Astrocyte (in vitro differentiated cells and primary cell): ENCODE measurements at regions not wholly inside any gene's neighbourhood (a gene's known extent, or its start where the extent isn't known, plus 50 kb on each side); places are given as distances from the start of the nearest gene placed in this dataset.

Source experiments
- DNase-seq: peaks from one replicate; pipeline ENCODE4 v3.0.0-alpha.2; 2010; ENCODE audit warnings: low read depth
- FAIRE-seq: peaks from 2 replicates; lab custom pipeline; 2011; peaks lifted over from hg19 to GRCh38; lab: Jason Lieb, UNC
- H2AFZ ChIP-seq: 2 replicates; pipeline ENCODE4 v1.6.0; 2012; ENCODE audit warnings: low read depth, low read length, inconsistent platforms
- H3K27ac ChIP-seq: 2 replicates; pipeline ENCODE4 v1.5.1; 2011; ENCODE audit warnings: low read depth, low read length, inconsistent platforms
- H3K27me3 ChIP-seq: 2 replicates; pipeline ENCODE4 v1.6.0; 2011; ENCODE audit warnings: low read length, inconsistent platforms; ENCODE audit not compliant: insufficient read depth
- H3K36me3 ChIP-seq: 2 replicates; pipeline ENCODE4 v1.5.1; 2011; ENCODE audit warnings: low read length, inconsistent platforms; ENCODE audit not compliant: insufficient read depth
- H3K4me1 ChIP-seq: 2 replicates; pipeline ENCODE4 v1.5.1; 2011; ENCODE audit warnings: low read length, inconsistent platforms; ENCODE audit not compliant: insufficient read depth
- H3K4me2 ChIP-seq: 2 replicates; pipeline ENCODE4 v1.6.0; 2012; ENCODE audit warnings: low read length, inconsistent platforms
- H3K4me3 ChIP-seq: 2 replicates; pipeline ENCODE4 v1.5.1; 2011; ENCODE audit warnings: low read depth, mild to moderate bottlenecking, low read length, inconsistent platforms; ENCODE audit not compliant: insufficient read depth
- H3K79me2 ChIP-seq: 2 replicates; pipeline ENCODE4 v1.6.0; 2012; ENCODE audit warnings: mild to moderate bottlenecking, low read length, inconsistent platforms; ENCODE audit not compliant: insufficient read depth
- H3K9ac ChIP-seq: 2 replicates; pipeline ENCODE4 v1.6.0; 2012; ENCODE audit warnings: mild to moderate bottlenecking, low read length, inconsistent platforms
- H3K9me3 ChIP-seq: 2 replicates; pipeline ENCODE4 v1.5.1; 2012; ENCODE audit warnings: low read depth, mild to moderate bottlenecking, low read length, inconsistent platforms; ENCODE audit not compliant: insufficient read depth
- H4K20me1 ChIP-seq: 2 replicates; pipeline ENCODE4 v1.6.0; 2012; ENCODE audit warnings: low read length, inconsistent platforms; ENCODE audit not compliant: insufficient read depth
- H3K27ac Mint-ChIP-seq: one replicate; pipeline ENCODE4 v1.8.0; 2021; ENCODE audit warnings: mild to moderate bottlenecking, mixed read lengths; ENCODE audit not compliant: unreplicated experiment
- H3K27me3 Mint-ChIP-seq: one replicate; pipeline ENCODE4 v1.8.0; 2021; ENCODE audit warnings: low read depth, mixed read lengths; ENCODE audit not compliant: unreplicated experiment
- H3K36me3 Mint-ChIP-seq: one replicate; pipeline ENCODE4 v1.8.0; 2021; ENCODE audit warnings: low read depth, mixed read lengths; ENCODE audit not compliant: unreplicated experiment
- H3K4me1 Mint-ChIP-seq: one replicate; pipeline ENCODE4 v1.8.0; 2021; ENCODE audit warnings: low read depth, mixed read lengths; ENCODE audit not compliant: unreplicated experiment
- H3K4me3 Mint-ChIP-seq: one replicate; pipeline ENCODE4 v1.8.0; 2021; ENCODE audit warnings: mild to moderate bottlenecking, moderate library complexity, mixed read lengths; ENCODE audit not compliant: unreplicated experiment
- H3K9me3 Mint-ChIP-seq: one replicate; pipeline ENCODE4 v1.8.0; 2021; ENCODE audit warnings: mild to moderate bottlenecking, mixed read lengths; ENCODE audit not compliant: unreplicated experiment
- EZH2 ChIP-seq: IDR thresholded peaks from 2 replicates; pipeline ENCODE4 v1.6.1; 2012; ENCODE audit warnings: mild to moderate bottlenecking, low read length, inconsistent platforms; ENCODE audit not compliant: insufficient read depth
- TF ChIP-seq, protein P1 (sequence below): IDR thresholded peaks from 2 replicates; pipeline ENCODE4 v1.5.1; 2011; ENCODE audit warnings: low read depth, mild to moderate bottlenecking, inconsistent platforms, low read length, moderate library complexity; ENCODE audit not compliant: insufficient read depth

DNA sequence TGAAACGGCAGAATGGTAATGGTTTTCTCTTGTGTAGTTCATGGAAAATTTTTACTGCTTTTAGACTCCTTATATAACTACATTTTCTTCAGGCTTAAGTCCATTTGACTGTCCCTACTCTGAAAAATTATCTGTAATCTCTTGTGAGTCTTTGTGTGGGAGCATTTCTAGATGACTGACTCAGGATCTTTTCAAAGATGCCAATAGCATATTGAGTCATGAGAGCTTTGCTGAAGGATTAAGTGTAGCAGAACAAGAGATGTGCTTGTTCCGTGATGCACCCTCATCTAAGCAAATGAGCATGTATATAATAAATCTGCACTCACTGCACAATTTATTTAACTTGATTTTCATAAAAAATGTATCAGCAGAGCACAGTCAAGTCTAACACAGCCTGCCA is 298.7 kb upstream of the CDH6 start:
- no peaks in the 10 kb centered on the region for H3K9me3 ChIP-seq
- Mint-ChIP-seq H3K4me1 (peaks cover 11% of the 10 kb centered on the region), H3K9me3 (no peaks in the 10 kb centered on the region), H3K27ac (peak overlapping the region; percentile 85), H3K27me3 (no peaks in the 10 kb centered on the region), H3K36me3 (no peaks in the 10 kb centered on the region), H3K4me3 (no peak overlapping the region)
- H3K4me2 ChIP-seq: no peak overlapping the region
- H3K4me3 ChIP-seq: no peak overlapping the region
- no peak overlapping the region for H2AFZ ChIP-seq
- H3K36me3 ChIP-seq: no peaks in the 10 kb centered on the region
- H3K27ac ChIP-seq: no peak overlapping the region
- no peaks in the 10 kb centered on the region for H3K4me1 ChIP-seq
- H3K9ac ChIP-seq: no peak overlapping the region
- DNase-seq (peak; percentile 70), FAIRE-seq (no peak)
- no peaks in the 10 kb centered on the region for H3K79me2 ChIP-seq
- TF ChIP-seq EZH2: no peak
- TF ChIP-seq, protein P1, sequence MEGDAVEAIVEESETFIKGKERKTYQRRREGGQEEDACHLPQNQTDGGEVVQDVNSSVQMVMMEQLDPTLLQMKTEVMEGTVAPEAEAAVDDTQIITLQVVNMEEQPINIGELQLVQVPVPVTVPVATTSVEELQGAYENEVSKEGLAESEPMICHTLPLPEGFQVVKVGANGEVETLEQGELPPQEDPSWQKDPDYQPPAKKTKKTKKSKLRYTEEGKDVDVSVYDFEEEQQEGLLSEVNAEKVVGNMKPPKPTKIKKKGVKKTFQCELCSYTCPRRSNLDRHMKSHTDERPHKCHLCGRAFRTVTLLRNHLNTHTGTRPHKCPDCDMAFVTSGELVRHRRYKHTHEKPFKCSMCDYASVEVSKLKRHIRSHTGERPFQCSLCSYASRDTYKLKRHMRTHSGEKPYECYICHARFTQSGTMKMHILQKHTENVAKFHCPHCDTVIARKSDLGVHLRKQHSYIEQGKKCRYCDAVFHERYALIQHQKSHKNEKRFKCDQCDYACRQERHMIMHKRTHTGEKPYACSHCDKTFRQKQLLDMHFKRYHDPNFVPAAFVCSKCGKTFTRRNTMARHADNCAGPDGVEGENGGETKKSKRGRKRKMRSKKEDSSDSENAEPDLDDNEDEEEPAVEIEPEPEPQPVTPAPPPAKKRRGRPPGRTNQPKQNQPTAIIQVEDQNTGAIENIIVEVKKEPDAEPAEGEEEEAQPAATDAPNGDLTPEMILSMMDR: no peak
- H4K20me1 ChIP-seq: no peaks in the 10 kb centered on the region
- no peaks in the 10 kb centered on the region for H3K27me3 ChIP-seq

DNA sequence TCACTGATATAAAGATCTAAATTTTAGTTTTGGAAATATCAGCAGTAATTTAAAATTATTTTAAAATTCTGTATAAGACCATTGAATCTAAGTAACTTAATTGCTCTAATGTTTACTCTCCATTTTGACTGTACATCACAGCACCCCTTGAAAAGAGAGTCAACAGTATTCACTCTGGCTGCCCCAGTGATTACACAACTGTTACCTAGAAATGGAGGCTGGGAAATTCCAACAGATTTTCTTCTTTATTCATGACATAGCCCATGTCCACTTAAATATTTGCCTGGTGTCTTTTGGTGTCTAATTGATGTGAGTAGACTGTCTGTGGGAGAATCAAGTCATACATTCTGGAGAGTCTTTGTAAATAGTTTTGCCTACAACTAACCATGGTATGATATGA is 301.8 kb upstream of the CDH6 start:
- DNase-seq: no peak
- FAIRE-seq: no peak

DNA sequence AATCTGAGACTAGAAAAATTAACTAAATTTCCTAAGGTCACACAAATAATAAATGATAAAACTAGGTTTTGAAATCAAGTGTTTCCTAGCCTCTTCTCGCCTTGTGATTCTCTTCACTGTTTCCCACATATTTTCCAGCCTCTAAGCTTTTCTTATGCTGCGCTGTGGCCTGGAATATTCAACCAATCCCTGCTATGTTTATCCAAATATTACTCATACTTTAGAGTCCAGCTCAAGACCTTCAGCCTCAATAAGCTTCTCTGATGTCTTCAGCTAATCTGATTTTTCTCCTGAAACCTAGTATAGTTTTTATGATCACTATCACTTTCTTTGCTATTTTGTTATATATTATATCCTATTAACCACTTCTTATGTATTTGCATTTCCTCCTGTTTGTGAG is 303.1 kb upstream of the CDH6 start:
- Histone ChIP-seq H3K27me3 (no peaks in the 10 kb centered on the region), H3K9ac (no peak overlapping the region), H3K36me3 (no peaks in the 10 kb centered on the region), H4K20me1 (no peaks in the 10 kb centered on the region), H3K27ac (no peak overlapping the region), H3K79me2 (no peaks in the 10 kb centered on the region), H3K4me2 (no peak overlapping the region), H3K4me1 (no peaks in the 10 kb centered on the region), H3K4me3 (no peak overlapping the region), H2AFZ (no peak overlapping the region), H3K9me3 (no peaks in the 10 kb centered on the region)
- Mint-ChIP-seq H3K27ac (no peak overlapping the region), H3K27me3 (no peaks in the 10 kb centered on the region), H3K4me1 (peaks cover 11% of the 10 kb centered on the region), H3K4me3 (no peak overlapping the region), H3K9me3 (no peaks in the 10 kb centered on the region), H3K36me3 (no peaks in the 10 kb centered on the region)
- TF ChIP-seq, protein P1: no peak
- no peak for TF ChIP-seq EZH2
- no peak for FAIRE-seq
- DNase-seq: no peak

More for the DNA sequence above, 301.8 kb upstream of the CDH6 start:
- TF ChIP-seq, protein P1: no peak
- no peak for TF ChIP-seq EZH2
- Histone ChIP-seq H4K20me1 (no peaks in the 10 kb centered on the region), H3K4me2 (no peak overlapping the region), H3K79me2 (no peaks in the 10 kb centered on the region), H2AFZ (no peak overlapping the region), H3K9me3 (no peaks in the 10 kb centered on the region), H3K27me3 (no peaks in the 10 kb centered on the region), H3K27ac (no peak overlapping the region), H3K4me1 (no peaks in the 10 kb centered on the region), H3K36me3 (no peaks in the 10 kb centered on the region), H3K4me3 (no peak overlapping the region), H3K9ac (no peak overlapping the region)
- peaks cover 11% of the 10 kb centered on the region for H3K4me1 Mint-ChIP-seq
- no peaks in the 10 kb centered on the region for H3K36me3 Mint-ChIP-seq
- no peaks in the 10 kb centered on the region for H3K27me3 Mint-ChIP-seq
- no peaks in the 10 kb centered on the region for H3K9me3 Mint-ChIP-seq
- H3K4me3 Mint-ChIP-seq: no peak overlapping the region
- H3K27ac Mint-ChIP-seq: no peak overlapping the region
